Fibroblast of the aortic adventitia (primary cell): ENCODE measurements at regions not wholly inside any gene's neighbourhood (a gene's known extent, or its start where the extent isn't known, plus 50 kb on each side); places are given as distances from the start of the nearest gene placed in this dataset.

Experiments used
- DNase-seq: peaks from one replicate; pipeline ENCODE4 v3.0.0-alpha.2; 2010; ENCODE audit warnings: low read depth
- H3K4me3 ChIP-seq: 2 replicates; pipeline ENCODE4 v1.5.1; 2011; ENCODE audit warnings: low read depth, mild to moderate bottlenecking, control low read depth, low read length, moderate library complexity
- CTCF ChIP-seq: IDR thresholded peaks from 2 replicates; pipeline ENCODE4 v1.5.1; 2011; ENCODE audit warnings: mild to moderate bottlenecking, low read length, control low read depth, inconsistent platforms; ENCODE audit not compliant: insufficient read depth

GRCh38 chr18:73684647-73685046 is 463.0 kb downstream of the FBXO15 start:
- H3K4me3 ChIP-seq = no peak overlapping the region
- TF ChIP-seq CTCF = no peak
- peak; percentile 38 for DNase-seq

DNA sequence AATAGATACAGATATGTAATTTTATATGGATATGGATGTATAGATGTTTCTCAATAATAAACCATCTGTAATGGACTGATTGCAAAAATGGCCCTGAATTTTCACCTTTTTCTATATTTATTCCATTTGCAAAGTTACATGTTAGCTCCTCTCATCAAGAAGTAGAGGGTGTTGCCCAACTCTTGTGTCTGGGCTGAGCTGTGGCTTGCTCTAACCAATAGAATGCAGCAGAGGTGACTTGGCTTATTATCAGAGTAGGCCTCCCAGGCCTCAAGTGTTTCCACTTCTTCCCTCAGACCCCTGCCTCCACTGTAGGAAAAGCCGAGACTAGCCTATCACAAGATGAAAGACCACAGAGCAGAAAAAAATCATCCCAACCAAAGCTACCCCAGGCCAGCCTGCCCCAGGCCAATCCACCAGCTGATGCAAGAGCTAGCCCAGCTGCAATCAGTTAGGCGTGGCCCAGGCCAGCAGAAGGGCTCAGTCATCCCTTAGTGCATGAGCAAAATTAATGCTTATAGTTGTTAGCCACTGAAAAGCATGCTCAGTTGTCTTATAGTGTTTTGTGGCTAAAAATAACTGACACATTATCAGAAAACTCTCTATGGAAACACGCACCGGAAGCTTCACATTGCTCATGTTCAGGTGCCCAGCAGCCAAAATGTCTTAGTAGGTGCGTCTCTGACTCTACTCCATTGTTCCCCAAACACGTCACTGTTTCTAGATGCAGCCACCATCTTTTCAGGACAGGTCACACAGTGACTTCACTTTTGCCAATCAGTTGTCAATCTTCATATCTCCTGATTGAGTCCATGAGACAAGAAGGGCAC is 464.0 kb downstream of the FBXO15 start:
- TF ChIP-seq CTCF = no peak
- H3K4me3 ChIP-seq = no peak overlapping the region
- DNase-seq = peak; percentile 66

DNA sequence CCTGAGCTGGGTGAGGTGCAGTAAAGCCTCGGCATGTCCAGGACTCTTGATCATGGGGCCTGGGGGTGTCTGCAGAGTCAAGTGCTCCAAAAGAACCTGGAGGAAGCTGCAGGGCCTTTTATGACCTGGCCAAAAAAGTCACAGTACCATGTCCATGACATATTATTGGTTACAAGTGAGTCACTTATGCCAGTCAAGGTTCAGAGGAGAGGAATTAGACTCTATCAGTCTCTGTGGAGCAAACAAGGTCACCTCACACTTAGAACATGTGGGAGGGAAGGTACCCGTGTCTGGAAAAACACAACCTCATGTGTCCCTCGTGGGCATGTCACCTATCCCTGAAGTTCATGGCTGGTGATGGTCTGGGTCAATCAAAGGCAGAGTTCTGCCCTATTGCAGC is 465.7 kb downstream of the FBXO15 start:
- no peak for TF ChIP-seq CTCF
- H3K4me3 ChIP-seq = no peak overlapping the region
- no peak for DNase-seq

- no peak for TF ChIP-seq CTCF
- no peak for DNase-seq
- no peak overlapping the region for H3K4me3 ChIP-seq
These were observed 466.2 kb downstream of the FBXO15 start for GRCh38 chr18:73681398-73681797.

GRCh38 chr18:73679941-73680712 is 467.5 kb downstream of the FBXO15 start:
- no peak overlapping the region for H3K4me3 ChIP-seq
- no peak for DNase-seq
- TF ChIP-seq CTCF = no peak

DNA sequence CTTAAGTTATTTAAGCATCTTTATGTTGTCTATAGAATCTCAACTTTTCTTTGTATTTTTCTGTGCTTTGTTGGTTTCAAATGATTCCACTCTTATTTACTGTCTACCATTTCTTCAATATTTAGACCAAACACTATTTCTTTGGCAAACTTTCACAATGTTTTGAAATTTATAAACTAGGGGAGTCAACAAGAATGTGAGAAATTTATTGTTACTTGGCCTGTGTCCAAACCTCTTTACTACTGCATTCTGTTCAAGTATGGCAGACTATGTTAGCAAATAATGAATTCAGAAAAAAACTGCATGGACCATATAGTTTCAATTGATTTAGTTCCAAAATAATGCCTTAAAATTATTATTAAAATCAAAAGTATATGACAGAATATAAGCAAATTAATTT is 470.2 kb downstream of the FBXO15 start:
- TF ChIP-seq CTCF = no peak
- no peak overlapping the region for H3K4me3 ChIP-seq
- no peak for DNase-seq
